ENCODE measurements at regions not wholly inside any gene's neighbourhood (a gene's known extent, or its start where the extent isn't known, plus 50 kb on each side); places are given as distances from the start of the nearest gene placed in this dataset.
"Not testable (repeated sequence)": the region's sequence is repeated elsewhere in the genome, so short reads cannot be mapped to it uniquely, and the experiment has no call there.

DNA sequence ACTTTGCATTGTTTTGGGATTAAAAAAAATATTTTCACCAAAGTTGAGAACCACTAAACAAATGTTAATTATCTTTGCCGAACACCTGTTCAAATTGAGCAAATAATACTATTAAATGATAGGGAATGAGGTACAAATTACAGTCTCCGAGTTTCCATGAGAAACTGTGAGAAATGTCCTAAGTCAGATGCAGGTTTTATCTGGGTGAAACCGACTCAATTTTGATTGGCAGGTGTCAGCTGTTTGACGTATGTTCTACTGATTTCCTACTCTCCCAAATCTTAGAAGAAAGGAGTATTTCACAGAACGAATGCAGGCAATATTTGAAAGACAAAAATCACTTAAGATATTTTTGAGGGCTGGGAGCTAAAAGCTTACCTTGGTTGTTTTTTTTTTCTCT, 622.0 kb upstream of the GOT2 start:
- DNase-seq = no peak

DNA sequence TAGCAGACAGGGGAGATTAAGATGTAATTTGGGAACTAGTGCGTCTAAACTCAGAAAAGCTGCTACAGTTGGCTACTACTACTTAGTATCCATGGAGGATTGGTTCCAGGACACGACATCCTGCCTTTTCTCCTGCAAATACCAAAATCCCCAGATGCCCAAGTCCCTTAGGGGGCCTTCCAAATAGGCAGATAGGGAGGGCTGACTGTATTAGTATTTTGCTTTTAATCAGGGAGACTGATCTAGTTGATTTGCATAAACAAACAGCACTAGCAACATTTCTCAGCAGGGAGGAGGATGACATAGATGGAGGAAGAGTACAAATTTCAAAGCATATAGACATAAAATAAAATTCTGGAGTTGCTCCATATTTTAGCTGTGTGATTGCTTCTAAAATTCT, 621.6 kb upstream of the GOT2 start:
- DNase-seq = no peak

DNA sequence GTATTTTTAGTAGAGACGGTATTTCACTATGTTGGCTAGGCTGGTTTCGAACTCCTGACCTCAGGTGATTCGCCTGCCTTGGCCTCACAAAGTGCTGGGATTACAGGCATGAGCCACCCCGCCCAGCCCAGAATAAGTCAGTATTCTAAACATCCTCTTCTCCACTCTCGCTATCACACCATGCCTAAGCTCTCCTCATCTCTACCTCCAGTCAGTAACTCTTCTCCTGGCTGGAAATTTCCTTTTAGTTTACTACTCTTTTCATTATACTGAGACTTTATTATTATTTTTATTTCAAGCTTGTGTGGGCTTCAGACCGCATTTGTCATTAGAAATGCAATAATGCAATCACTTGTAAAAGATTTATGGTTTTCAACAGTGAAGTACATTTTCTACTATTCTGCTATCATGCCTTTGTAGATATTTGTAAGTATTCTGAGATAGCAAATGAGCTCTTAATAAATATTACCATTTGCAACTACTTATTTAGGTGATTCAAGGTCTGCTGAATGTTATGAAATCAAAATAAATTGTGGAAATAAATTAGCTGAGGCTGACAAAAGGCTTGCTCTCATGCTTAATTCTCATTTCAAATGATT, 617.3 kb upstream of the GOT2 start:
- no peak for DNase-seq

DNA sequence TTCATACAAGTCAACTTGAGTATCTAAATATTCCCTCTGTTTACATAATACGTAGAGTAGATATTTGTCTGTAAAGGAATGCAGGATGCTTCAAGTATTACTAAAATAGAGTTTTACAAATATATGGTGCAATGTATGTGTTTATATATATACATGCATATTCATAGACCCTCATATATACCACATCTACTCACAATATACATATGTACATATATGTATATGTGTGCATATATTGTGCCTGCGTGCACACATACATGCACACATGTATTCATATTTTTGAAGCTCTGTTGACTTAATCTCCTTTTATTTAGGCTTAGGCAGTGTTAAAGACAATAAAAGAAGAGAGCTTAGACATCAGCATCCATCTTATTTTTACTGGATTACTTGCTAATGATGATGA, 616.6 kb upstream of the GOT2 start:
- no peak for DNase-seq

DNA sequence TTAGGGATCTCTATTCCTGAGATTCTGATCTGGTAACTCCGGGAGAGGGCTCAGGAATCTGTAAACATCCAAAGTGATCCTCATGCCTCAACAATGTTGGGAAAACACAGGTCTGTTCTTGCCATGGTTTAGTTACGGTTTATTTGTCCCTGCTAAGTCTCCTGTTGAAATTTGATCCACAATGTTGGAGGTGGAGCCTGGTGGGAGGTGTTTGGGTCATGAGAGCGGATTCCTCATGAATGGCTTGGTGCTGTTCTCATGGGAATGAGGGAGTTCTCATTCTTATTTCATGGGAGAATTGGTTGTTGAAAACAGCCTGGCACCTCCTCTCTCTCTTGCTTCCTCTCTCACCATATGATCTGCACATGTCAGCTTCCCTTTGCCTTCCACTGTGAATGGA, 608.6 kb upstream of the GOT2 start:
- DNase-seq = no peak

DNA sequence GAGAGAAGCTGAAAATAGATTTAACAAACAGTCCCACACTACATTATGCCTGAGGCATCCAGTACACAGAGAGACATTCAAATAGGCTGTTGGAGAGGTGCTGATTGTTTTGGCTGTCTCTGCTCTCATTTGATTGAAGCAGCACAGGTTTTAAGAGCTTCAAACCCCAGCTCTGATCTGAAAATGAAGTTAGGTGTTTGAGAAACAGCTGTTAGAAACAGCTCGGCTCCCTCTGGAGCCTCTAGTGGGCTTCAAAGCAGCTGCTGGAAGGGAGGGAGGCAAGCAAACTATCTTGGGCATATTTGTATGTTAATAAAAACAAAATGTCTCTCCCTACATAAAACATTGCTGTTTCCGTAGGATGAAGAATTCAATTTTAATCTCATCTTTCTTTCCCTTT, 607.3 kb upstream of the GOT2 start:
- DNase-seq = no peak

DNA sequence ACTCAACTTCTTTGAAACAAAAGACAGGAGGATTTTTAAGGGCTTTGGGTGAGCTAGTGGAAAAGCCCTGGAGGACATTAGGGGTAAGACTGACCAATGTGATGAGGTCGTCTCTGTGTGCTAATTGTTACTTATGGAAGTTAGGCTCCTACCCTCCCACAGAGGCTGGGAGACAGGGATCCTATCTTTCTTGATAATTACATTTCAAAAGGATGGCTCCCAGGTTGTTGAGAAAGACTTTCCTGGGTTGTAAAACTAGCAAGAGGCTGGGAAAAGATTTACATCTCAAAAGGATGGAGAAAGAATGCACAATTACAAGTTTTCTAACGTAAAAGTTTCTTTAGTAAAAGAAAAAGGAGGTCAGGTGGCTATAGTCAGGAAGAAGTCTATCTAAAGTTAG, 605.8 kb upstream of the GOT2 start:
- DNase-seq = no peak

DNA sequence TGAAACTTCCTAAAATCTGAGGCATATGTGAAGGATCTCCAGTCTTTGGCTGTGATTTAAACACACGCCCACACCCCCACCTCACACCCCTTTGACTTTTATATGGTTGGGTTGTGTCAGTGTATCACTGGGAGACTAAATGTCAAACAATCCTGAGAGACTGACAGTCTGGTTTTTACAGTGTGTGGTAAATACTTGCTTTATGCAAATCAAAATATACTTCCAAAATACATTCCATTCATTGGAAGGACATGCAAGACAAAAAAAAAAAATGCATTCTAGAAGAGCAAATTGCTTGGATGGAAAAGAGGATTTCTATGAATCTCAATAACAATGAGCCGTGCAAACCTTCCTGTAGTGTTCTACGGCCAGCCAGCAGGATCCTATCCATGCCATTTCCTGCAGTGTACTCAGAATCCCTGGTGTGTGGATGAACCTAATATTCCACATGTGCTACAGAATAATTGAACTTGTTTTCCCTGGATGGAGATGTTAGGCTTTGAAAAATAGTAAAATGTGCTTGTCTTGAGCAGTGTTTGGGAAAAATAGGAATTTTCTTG, 602.1 kb upstream of the GOT2 start:
- DNase-seq = no peak

DNA sequence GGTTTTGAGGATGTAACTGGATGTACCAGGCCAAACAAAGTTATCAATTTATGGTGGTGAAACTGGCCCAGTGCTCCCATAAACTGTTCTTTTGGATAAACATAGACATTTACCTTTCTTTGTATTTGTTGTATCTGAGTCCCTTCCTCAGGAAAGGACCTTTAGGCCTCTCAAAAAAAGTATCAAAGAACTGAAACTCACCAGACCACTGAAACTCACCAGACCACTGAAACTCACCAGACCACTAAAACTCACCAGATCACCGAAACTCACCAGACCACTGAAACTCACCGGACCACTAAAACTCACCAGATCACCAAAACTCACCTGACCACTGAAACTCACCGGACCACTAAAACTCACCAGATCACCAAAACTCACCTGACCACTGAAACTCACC, 597.6 kb upstream of the GOT2 start:
- DNase-seq = not testable (repeated sequence)

DNA sequence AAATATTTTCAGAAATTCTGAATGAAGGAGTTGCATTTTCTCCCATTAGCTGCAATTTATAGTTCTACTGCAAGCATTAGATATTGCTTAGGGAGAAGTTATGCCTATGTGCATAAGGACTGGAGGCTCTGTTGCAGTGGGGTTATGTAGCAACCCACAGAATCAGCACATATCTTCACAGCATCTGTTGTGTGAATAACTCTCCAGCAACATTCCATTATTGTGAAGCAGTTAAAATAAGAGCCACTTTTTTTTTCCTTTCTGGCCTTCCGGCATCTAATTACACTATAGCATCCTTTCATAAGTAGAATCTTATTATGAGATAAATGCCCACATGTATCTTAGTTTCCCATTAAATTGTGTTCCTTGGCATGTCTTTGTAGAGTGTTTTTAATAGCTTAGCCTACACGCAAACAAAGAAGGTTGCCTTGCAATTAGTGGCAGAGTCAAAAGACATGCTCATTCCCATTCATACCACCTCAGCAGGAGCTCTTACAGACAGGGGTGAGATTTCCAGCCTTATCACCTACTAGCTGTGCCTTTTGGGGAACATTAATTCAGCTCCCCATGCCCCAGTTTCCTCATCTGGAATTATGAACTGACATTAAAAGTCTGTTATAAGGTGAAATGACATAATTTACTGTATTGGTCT, 596.0 kb upstream of the GOT2 start:
- peak; percentile 3 for DNase-seq

DNA sequence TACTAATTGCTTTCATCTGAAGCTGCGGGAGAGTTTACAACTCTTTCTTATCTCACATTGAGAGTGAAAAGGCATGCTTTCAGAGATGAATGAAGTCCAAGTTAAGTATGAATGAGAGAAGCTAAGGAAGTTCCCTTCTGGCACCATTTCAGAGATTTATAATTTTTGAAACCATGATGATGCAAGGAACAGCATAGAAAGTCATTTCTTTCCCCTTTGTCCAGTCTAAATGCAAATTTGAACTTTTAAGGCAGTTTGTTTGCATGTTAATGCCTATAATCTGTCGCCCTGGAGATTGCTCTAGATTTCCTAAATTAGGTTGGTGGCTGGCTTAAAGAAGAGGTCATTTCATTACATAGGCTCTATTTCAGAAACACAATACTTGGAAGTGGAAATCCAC, 594.8 kb upstream of the GOT2 start:
- no peak for DNase-seq

DNA sequence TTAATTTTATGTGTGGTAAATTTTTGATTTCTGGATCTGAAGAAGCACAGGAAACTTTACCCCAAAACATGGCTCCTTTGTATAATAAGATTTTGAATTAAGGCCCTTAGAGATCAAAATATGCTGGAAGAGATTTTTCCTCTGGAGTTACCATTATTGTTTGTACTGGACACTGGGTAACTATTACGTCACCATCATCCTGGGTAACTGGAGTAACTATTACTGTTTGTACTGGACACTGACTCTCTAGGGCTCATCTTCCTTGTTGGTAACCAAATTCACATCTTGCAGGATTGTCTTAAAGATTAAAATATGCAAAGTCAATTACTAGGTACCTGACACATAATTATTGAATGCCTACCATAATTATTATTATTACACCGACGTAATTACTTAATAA, 593.8 kb upstream of the GOT2 start:
- DNase-seq = no peak

DNA sequence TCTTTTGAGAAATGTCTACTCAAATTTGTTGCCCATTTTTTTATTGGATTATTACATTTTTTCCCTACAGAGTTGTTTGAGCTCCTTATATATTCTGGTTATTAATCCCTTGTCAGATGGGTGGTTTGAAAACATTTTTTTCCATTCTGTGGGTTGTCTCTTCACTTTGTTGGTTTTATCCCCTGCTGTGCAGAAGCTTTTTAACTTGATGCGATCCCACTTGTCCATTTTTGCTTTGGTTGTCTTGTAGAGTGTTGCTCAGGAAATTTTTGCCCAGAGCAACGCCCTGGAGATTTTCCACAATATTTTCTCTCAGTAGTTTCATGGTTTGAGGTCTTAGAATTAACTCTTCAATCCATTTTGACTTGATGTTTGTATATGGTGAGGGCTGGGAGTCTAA, 592.8 kb upstream of the GOT2 start:
- DNase-seq = no peak

DNA sequence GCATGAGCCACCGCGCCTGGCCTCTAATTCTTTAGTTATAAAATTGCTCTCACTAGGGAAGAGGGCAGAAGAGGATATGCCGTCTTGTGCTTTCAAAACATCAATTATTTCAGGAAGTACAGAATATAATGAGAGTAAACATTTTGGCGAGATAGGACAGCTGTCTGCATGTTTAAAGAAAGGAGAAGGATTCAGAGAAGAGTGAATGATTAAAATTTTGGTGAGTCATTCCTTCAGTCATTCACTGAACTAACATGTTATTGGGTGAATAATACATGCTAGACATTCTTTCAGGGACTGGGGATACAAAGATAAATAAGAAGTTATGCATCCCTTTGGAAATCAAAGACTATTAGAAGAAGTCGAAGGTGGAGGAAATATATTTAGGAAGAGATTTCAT, 590.3 kb upstream of the GOT2 start:
- no peak for DNase-seq

DNA sequence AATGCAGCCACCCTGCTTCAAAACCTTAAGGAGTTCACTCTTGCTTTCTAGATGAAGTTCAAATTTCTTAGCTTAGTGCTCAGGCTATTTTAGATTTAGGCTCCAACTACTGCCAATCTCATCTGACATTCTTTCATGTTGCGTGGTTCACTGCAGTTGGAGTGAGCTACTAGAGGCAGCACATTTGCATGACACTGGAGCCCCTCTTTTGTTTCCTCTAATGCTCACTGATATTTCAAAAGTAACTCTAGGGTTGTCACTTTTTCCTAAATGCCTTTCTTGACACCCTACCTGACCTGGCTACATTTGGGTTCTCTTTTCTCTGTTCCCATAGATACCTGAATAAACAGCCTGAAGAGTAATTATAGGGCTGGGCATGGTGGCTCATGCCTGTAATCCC, 586.5 kb upstream of the GOT2 start:
- no peak for DNase-seq

DNA sequence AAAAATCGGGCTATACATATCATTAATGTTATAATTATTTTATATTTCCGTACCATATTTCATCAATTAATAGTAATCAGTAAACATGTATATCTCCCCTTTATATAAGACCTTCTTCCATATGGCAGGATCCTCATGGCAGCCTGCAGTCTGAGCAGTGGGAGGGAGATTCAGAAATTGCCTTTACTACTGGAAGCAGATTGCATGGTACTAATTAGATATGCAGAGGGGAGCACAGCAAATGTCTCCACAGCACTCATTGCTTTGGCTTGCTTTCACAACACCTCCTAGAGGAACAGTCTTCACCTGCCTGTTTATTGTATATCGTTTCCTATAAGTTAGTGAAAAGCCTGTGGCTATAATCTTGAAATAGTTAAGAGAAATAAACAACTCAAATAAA, 585.8 kb upstream of the GOT2 start:
- DNase-seq = no peak

DNA sequence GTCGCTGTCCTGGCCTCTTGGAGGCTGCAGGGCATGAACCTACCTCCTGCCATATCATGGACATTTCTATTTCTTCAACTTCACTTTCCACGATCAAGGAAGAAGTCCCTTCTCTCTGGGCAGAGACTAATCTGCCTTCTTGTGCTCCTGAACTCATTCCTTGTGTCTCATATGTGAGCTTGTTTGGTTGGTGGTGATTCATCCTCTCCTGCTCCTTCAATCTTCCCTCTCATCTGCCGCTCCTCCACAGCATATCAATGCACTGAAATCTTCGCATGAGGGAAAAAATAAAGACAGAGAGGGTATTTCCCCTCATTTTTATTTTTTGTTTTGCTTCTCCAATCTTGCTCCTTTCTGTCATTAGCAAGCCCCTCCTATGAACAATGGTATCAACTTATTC, 571.7 kb upstream of the GOT2 start:
- DNase-seq = no peak

DNA sequence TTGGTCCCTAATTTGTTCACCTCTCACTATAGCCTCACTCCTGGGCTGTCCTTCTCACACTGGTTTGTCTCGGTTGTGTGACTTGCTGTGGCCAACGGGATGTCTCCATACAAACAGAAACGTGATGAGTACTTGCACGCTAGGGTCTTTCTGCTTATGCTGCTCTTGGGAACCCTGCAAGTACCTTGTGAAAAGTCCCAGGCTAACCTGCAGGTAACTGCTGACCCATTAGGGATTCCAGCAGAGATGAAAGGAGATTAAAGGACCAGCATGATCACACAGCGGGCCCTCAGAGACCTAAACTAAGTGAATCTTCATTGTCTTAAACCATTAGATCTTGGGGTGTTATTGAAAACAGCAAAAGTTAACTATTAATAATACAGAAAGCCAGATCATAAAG, 562.8 kb upstream of the GOT2 start:
- DNase-seq = no peak

DNA sequence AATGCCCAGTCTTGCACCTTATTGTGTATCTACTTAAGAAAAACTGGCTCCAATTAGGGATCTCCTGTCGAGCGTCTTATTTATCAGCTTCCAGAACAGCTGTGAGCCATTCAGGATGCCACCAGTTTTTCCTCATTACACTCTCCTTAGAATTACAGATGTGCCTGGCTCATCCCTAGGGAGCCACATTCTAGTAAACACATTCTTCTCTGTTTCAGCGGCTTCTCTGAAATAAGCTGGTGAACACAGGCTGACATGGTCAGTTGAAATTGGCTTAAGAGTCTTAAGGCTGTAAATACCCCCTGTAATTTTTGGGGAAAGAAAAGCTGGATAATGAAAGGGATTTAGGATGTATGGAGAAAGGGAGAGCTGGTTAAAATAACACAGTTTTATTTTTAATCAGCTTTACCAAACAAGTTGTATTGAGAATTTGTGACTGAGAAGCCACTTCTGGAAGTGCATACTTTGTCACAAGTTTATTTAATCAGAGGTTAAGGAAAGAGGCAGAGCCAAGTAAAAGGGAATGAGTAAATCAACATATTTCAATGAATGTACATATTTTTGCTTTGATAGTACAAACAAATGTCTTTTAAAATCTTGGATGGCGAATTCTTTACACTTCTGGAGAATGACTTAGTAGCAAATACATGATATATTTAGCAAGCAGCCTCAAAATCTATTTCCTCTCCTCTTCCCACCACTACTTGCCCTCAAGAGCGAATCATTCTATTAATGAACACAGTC, 562.0 kb upstream of the GOT2 start:
- peak; percentile 44 for DNase-seq

DNA sequence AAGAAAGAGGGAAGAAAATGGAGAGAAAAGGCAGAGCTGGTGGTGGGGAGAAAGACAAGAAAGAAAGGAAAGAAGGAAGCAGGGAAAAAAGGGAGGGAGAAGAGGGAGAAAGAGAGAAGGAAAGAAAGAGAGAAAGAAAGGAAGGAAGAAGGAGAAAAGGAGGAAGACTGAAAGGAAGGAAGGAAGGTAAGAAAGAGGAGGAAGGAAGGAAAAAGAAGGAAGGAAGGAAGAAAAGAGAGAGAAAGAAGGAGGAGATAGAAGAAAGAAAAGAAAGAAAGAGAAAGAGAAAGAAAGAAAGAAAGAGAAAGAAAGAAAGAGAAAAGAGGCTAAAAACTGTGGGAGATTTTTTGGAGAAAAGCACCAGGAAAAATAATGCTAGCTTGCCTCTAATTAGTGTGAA, 561.4 kb upstream of the GOT2 start:
- DNase-seq = no peak

DNA sequence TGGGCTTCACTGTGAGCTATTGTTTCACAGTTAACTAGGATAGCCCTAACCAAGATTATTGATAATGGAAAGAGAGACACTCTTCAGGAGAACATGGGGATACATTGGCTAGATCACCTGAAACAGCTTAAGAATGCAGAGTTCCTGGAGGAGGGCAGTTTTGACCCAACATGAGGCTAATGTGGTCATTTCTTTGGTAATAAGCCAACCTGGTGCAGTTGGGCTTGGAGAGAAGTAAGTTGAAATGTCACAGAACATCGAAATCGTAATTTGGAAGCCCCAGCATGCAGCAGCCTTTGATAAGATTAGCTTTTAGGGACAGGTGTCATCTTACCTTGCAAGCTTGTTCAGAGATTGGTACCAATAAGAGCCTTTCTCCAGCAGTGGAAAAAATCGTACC, 556.6 kb upstream of the GOT2 start:
- no peak for DNase-seq

DNA sequence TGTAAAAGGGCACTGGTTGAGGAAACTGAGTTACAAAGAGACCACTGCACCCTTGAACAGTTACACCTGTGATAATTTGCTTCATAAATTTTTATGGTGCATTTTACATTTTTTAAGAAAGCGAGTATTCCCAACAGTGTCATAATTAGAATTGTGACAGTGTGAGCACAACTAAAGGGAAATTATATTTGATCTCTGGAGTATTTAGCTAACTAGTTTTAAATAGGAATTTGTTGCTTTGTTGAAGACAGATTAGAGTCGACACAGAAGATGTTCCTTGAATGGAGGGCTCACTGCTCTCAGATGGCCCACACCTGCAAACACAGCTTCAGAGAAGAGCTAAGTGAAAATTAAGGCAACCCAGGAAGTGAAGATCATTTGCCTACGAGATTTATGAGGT, 555.0 kb upstream of the GOT2 start:
- no peak for DNase-seq

DNA sequence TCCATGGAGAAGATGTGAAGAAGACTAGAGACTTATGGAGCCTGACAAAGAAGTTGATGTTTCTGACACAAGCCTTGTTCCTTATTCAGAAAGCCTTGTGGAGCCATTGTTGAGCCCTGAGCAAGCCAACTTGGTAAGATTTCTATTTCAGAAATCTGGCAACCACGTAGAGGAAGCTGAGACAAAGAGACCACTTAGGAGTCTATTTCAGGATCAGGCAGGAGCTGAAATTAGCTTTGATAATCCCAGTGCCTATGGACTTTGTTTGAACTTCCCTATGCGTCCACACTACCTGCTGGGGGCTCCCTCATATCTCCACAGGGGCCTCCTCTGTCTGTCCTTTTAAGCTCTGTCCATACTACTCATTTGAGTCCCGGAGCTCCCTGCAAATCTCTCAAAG, 540.0 kb upstream of the GOT2 start:
- DNase-seq = no peak

DNA sequence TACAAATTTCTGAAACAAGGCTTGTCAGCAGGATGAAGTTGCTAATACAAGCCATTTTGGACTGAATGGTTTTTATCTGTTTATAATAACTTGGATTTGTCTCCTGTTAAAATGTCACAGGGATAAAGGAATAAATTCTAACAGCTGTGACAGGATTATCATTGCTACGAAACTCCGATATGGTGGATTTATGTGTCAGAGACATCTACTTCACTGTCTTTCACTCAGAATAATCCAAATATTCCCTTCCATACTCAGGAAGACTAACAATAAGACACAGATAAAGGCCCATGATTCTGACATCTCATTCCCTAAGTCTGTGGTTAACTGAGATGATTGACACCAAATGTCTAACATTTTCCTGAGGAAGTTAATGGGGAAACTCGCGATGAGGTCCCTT, 529.8 kb upstream of the GOT2 start:
- no peak for DNase-seq
